DMS153 treated with DMSO at 0.1 percent for 48 hours (cell line): ENCODE measurements at regions not wholly inside any gene's neighbourhood (a gene's known extent, or its start where the extent isn't known, plus 50 kb on each side); places are given as distances from the start of the nearest gene placed in this dataset.

Source experiments
- DNase-seq: peaks from one replicate; lab custom pipeline; 2025; ENCODE audit not compliant: unreplicated experiment; lab: John Stamatoyannopoulos, UW

GRCh38 chr3:162285259-162285658 is 788.7 kb downstream of the OTOL1 start:
- no peak for DNase-seq

DNA sequence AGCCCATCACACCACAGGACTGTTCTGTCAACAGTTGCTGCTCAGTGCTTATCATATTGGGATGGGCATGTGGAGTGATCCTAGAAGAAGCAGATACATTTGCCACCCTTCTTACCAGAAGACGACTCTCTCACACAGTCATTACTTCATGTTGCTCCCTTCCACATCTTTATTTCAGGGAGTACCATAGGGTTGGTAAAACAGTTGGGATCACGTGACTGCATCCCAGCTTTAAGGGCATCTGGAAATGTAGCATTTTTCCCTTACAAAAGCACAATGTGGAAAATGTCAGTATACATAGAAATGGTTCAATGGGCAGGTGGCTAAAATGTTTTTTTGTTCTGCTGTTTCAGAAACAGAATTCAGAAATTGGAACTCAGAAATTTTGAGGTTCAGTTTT is 791.0 kb downstream of the OTOL1 start:
- DNase-seq = no peak

DNA sequence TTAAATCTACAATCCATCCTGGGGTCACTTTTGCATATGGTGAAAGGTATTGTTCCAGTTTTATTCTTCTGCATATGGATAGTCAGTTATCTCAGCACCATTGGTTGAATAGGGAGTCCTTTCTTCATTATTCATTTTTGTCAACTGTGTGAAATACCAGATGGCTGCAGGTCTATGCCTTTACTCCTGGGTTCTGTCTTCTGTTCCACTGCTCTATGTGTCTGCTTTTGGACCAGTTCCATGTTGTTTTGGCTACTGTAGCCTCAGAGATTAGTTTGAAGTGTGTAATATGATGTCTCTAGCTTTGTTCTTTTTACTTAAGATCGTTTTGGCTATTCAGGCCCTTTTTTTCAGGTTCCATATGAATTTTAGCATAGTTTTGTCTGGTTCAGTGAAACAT is 795.8 kb downstream of the OTOL1 start:
- no peak for DNase-seq

- DNase-seq = no peak
Observed at GRCh38 chr3:162295323-162295983, 798.8 kb downstream of the OTOL1 start.

DNA sequence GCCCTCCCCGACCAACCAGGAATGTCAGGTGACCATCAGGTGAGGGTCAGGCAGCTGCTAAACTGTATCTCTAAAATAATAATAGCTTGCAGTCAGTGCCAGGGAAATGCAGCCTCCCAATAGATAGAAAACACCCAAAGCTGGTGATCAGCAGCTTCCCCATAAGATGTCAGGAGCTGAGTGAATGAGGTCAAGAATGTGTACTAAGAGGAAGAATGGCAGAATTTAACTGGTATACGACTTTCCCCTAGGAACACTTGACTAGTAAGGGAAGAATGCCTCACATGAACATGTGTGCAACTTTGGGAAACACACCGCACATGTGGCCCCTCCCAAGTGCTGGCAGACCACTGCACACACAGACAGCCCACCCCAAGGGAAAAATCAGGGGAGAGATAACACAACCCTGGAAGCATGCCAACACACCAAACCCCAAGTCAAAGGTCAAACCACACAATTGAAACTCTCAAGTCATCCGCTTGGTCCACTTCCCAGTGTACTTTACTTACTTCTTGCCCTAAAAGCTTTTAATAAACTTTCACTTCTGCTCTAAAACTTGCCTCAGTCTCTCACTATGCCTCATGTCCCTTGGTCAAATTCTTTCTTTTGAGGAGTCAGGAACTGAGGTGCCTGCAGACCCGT is 806.5 kb downstream of the OTOL1 start:
- no peak for DNase-seq

DNA sequence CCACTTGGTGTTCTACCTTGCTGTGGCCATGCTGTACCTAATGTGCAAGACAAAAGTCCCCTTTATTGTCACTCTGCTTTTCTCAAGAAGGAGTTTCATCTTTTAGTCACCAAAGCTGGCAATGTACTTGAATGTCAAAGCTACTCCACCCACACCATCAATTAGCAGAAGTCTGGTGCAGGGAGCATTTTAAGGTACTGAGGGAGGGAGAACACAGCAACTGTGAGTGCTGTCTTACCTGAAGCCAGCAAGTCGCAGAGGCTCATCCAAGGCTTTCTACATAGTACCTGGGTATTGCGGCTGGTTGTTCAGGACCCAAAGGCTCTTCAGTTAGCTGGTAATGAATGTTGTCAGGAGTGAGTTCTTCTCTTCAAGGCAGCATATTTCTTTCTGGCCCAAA is 820.4 kb downstream of the OTOL1 start:
- no peak for DNase-seq

DNA sequence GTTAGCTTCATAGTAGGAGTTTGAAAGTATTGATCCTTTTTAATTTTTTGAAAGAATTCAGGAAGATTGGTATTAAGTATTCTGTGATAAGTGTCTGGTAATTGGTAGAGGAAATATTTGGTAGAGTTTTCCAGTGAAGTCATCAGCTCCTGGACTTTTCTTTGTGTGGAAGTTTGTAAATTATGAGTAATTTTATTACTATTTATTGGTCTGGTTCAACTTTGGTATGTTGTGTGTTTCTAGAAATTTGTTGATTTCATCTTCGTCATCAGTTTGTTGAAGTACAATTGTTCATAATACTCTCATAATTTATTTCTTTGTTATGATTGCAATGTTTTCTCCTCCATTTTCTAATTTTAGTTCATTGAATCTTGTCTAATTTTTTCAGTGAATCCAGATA is 832.0 kb downstream of the OTOL1 start:
- DNase-seq = no peak

DNA sequence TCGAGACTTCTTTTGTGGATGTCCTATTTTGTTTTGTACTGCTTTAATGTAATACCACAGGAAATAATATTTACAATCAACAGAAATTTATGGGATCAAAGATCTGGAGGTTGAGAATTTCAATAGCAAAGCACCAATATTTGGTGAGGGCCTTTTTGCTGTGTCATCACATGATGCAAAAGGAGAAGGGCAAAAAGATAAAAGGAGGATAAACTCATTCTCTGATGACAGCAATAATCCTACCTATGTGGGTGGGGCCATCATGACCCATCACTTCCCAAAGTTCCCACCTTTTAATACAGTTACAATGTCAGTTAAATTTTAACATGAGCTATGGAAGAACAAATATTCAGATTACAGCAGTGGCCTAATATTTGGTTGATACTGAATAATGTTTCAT is 832.9 kb downstream of the OTOL1 start:
- DNase-seq = no peak

DNA sequence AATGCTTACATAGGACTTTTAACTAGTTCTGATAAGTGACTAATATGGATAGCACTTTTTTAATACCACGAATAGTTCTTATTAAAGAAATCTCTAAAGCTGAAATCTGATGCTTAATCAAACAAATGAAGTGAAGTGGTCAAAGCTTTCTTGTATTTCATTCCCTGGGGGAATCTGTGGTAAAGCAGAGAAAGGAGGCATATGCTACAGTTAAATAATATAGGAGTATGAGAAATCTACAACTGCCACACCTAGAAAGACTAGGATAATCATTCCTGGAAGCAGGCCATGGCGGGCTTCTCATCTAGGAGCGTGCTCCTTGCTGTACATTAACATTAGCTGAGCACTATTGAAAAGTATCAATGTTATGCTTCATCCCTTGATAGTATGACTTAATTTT is 835.7 kb downstream of the OTOL1 start:
- DNase-seq = no peak

DNA sequence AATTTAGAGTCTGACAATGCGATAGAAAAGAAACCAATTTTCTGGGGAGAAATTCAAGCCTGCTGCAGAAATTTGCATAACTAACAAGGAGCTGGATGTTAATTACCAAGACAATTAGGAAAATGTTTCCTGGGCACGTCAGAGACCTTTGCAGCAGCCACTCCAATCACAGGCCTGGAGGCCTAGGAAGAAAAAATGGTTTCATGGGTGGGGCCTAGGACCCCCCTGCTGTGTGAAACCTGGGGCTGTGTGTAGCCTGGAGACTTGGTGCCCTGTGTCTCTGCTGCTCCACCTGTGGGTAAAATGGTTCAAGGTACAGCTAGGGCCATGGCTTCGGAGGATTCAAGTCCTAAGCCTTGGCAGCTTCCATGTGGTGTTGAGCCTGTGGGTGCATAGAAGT is 837.9 kb downstream of the OTOL1 start:
- DNase-seq = no peak

- DNase-seq = no peak
Observed at GRCh38 chr3:162337630-162338029, 841.0 kb downstream of the OTOL1 start.

GRCh38 chr3:162338514-162338913 is 841.9 kb downstream of the OTOL1 start:
- no peak for DNase-seq

GRCh38 chr3:162348912-162349311 is 852.3 kb downstream of the OTOL1 start:
- DNase-seq = no peak

- DNase-seq = no peak
Observed at GRCh38 chr3:162353414-162353813, 856.8 kb downstream of the OTOL1 start.

DNA sequence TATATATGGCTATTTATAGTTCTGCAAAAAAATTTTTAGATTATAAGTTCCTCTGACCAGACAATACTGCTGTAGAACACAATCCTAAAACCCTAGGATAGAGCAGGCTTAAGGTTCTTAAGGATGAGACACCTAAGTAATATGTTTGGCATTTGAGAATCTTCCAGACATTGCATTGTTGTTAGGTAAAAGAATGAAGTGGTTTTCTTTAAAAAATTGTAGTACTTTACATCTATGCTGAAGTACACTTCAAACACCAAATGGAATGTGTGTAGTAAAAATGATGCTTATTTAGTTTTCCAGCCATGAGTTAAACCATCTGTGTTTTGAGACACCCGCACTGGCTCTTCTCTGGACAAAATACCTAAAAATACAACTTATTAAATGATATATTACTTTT is 857.7 kb downstream of the OTOL1 start:
- DNase-seq = no peak

GRCh38 chr3:162365066-162365719 is 868.6 kb downstream of the OTOL1 start:
- DNase-seq = no peak

DNA sequence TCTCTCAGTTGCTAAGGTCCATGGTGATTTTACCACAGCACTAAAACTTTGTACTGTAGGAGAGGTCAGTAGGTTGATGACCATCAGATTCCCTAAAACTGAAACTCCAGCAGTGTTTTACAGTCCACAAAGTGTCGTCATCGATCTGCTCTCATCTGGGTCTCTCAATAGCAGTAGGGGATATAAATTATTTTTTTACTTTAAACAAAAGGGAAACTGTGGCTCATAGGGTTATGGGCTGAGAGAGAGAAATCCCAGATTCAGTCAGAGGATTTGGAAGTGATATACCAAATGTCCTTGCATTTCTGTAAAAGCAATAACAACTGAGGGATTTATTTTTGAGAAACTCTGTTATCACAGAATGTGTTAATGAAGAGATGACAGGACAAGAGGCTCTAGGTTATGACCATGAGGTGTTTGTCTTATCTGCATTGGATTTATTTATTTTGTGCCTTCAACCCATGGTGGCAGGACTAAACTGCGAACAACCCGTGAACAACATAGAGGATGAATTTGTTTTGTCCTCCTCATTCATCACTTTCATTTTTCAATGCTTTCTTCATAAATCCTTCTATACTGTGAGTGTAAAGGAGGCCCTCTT is 869.7 kb downstream of the OTOL1 start:
- no peak for DNase-seq

DNA sequence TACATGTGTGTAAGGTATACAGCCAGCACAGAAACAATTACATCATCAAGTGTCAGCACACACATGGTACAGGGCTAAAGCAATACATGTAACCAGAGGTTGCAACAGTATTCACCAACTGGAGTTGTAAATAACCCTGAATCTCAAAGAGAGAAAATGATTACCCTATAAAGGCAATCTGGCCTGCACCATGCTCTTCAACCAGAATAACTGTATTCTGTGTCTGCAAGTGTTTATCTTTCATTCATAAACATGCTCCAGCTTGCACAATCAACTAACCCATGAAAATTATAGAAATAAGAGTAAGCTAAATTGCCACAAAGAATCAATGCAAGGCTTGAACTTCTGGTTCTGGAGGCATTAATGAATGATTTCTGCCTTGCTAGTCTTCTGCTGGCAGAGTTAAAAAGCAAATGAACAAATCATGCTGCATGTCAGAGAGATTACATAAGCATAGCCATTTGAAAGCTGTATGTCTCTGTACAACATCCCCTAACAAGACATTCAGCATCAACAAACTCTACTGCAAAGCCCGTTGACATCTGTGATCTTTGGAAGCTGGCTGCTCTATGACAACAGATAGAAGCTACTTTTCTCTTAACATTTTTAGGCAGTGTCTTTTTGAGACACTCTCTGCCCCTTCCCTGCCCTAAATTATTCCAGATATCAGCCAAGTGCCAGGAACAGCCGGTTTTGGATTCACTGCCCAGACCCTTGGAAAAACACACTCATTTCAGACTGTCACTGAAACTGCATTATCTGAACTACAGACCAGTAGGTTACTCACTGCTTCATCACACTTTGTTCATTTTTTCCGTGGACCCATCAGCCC is 871.0 kb downstream of the OTOL1 start:
- DNase-seq = no peak

DNA sequence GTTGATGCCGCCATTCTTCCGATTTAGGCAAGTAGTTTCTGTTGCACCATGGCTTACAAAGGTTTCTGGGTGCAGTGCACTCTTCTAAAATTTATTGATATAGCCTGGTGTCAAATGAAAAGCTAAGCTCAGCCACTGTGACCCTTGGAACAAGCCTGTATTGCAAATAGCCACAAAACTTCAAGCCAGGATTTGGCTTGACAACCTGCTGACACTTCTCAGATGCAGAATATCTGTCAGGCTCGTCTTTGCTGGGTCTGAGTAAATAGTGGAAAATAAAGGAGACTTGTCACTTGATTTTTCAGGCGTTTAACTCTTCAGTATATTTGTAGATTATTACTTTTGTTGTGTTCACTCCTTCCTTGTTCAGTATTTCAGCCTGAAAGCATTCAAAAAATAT is 871.8 kb downstream of the OTOL1 start:
- no peak for DNase-seq

DNA sequence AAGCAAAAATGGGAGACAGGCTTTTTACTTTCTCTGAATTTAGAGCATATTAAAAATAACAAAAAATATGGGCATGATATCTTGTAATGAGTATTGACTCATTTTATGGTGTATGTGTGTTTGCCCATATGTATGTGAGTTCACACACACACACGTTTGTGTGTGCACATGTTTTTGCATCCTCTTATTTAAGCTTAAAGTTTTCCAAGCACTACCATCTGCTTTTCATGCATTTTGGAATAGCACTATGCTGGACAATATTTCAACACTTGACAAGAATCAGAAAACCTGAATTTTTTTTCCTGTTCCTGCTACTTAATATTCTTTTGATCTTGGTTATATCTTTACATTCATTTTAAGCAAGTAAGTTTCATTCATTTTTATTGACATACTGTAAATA is 872.7 kb downstream of the OTOL1 start:
- no peak for DNase-seq

DNA sequence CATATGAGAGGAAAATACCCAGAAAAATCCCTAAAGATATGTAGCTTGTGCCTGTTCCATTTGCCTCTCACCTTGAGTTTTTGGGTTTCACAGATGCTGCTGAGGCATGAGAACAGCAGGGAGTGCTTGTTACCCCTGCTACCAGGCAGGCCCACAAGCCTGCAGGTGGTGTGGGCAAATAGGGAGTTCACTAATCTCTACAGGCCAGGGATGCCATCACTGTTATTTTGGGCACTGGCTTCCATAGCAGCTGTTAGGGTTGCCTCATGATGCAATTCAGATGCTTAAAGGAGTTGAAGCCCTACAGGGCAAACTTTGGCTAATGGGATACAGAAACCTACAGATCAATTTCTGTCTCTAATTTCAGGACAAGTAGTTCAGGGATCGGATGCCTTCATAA is 873.5 kb downstream of the OTOL1 start:
- no peak for DNase-seq
